Ascending aorta (tissue), 2 donors: ENCODE measurements at regions not wholly inside any gene's neighbourhood (a gene's known extent, or its start where the extent isn't known, plus 50 kb on each side); places are given as distances from the start of the nearest gene placed in this dataset.

ENCODE experiments used
- DNase-seq, 2 donors: peaks; one replicate each; pipeline ENCODE4 v3.0.0-alpha.2; 2019; ENCODE audit warnings: low spot score in 2 of 2
- H3K27ac ChIP-seq, 2 donors: fragments of 200-600 bp; sonication (generic); one replicate each; pipeline ENCODE4 v1.5.1; 2016 to 2017; ENCODE audit warnings: mild to moderate bottlenecking in 1 of 2
- H3K27me3 ChIP-seq: fragments of 200-600 bp; sonication (generic); one replicate; pipeline ENCODE4 v1.5.1; 2017
- H3K36me3 ChIP-seq, 2 donors: fragments of 200-600 bp; sonication (generic); one replicate each; pipeline ENCODE4 v1.5.1; 2016
- H3K4me1 ChIP-seq, 2 donors: fragments of 200-600 bp; sonication (generic); one replicate each; pipeline ENCODE4 v1.5.1; 2016 to 2017; ENCODE audit warnings: mild to moderate bottlenecking in 1 of 2
- H3K4me3 ChIP-seq, 2 donors: fragments of 200-600 bp; sonication (generic); one replicate each; pipeline ENCODE4 v1.5.1; 2016 to 2017; ENCODE audit warnings: mild to moderate bottlenecking in 1 of 2
- H3K9me3 ChIP-seq, 2 donors: fragments of 200-600 bp; sonication (generic); one replicate each; pipeline ENCODE4 v1.5.1; 2016
- CTCF ChIP-seq, 3 experiments: fragments of 200-600 bp in 2 of 3; fragments of 450-650 bp in 1 of 3; sonication (generic) in 2 of 3; IDR thresholded peaks; one replicate each; pipeline ENCODE4 v1.5.1; 2016 to 2019; ENCODE audit warnings: antibody characterized with exemption in 3 of 3, mild to moderate bottlenecking in 1 of 3, moderate library complexity in 1 of 3
- intact Hi-C: fragments of 100-400 bp; cut with DNase I; formaldehyde crosslinking; loops from one replicate; pipeline ENCODE4 v1.15.1; 2023

GRCh38 chr12:4984344-4984743 lies 59.3 kb upstream of the KCNA5 start:
- no peak for DNase-seq
- no peaks in the 10 kb centered on the region for H3K4me1 ChIP-seq
- TF ChIP-seq CTCF (IDR thresholded peaks at IDR 0.05) = no peak
- H3K27me3 ChIP-seq = no peaks in the 10 kb centered on the region
- intact Hi-C loops = no loop called here
- no peak overlapping the region for H3K4me3 ChIP-seq
- no peaks in the 10 kb centered on the region for H3K36me3 ChIP-seq
- H3K27ac ChIP-seq = no peak overlapping the region
- no peaks in the 10 kb centered on the region for H3K9me3 ChIP-seq

GRCh38 chr12:4984971-4985370 lies 58.7 kb upstream of the KCNA5 start:
- DNase-seq = peak in 1 of 2 donors; percentile 21
- intact Hi-C loops = no loop called here

DNA sequence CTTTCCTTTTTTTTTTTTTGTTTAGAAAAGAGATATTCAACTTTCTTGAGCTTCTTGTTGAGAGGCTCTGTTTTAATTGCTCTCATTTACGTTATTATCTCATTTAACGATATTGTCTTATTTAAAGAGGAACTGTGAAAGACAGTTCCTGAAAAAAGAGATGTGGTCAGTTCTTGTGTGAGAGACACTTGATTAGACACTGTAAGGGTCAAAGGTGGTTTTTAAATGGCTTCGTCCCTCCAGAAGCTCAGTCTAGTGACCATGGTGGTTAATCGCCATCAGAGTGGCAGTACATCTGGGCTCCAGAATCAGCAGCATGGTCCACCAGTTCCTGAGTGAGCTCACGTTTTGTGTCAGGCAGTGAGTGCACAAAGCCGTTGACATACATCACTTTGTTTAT lies 57.9 kb upstream of the KCNA5 start:
- TF ChIP-seq CTCF (IDR thresholded peaks at IDR 0.05) = no peak
- no peaks in the 10 kb centered on the region for H3K27me3 ChIP-seq
- intact Hi-C loops = no loop called here

More at GRCh38 chr12:4984971-4985370, 58.7 kb upstream of the KCNA5 start:
- no peaks in the 10 kb centered on the region for H3K4me1 ChIP-seq
- H3K4me3 ChIP-seq = no peak overlapping the region
- no peak overlapping the region for H3K27ac ChIP-seq
- H3K27me3 ChIP-seq = no peaks in the 10 kb centered on the region
- TF ChIP-seq CTCF (IDR thresholded peaks at IDR 0.05) = no peak
- no peaks in the 10 kb centered on the region for H3K36me3 ChIP-seq
- no peaks in the 10 kb centered on the region for H3K9me3 ChIP-seq

DNA sequence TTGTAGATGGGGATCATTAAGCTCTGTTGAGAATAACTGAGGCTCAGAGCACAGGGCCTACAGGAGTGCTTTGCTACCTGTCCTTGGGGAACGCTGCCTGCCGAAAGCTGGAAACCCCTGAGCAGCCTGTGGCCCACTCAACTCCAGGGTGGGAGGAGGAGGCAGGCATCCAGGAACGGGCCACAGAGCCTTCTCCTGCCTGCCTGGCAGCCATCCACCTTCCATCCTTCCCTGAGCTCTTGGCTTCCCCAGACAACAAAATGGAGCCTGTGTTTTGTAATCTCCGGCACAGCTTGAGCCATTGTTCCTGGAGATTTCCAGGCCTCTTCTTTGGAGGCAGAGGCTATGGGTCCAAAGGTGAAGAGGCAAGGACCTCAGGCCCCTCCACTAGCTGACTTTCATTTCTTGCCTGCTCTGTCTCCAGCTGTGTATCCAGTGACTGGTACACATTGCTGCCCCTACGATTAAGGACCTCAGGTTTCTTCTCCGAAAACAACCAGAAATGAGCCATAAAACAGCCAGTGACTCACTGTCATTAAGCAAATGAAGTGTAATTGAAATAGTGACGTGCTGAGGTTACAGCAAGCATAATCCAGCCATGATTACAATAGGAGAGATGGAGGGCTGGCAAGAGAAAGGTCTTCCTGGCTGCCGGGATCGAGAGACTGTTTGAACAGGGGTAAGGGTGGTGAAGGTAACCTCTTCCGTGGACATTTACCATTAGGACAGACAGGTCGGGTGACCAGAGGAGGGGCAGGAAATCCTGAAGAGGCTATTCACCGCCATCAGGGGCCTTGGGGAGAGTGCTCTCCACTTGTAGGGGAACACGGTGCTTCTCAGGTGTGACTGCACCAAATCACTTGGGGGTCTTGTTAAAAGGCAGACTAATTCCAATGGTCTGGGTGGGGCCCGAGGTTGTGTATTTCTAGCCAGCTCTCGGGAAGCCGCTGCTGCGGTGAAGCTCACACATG lies 56.3 kb upstream of the KCNA5 start:
- Histone ChIP-seq H3K4me3 (no peak overlapping the region), H3K4me1 (no peaks in the 10 kb centered on the region), H3K27ac (no peak overlapping the region), H3K9me3 (no peaks in the 10 kb centered on the region), H3K27me3 (no peaks in the 10 kb centered on the region), H3K36me3 (no peaks in the 10 kb centered on the region)
- intact Hi-C loops = no loop called here
- DNase-seq = peak in 1 of 2 donors; percentile 34
- TF ChIP-seq CTCF (IDR thresholded peaks at IDR 0.05) = no peak

More for the DNA sequence above, 57.9 kb upstream of the KCNA5 start:
- no peaks in the 10 kb centered on the region for H3K9me3 ChIP-seq
- no peak overlapping the region for H3K4me3 ChIP-seq
- H3K36me3 ChIP-seq = no peaks in the 10 kb centered on the region
- no peak for DNase-seq
- no peak overlapping the region for H3K27ac ChIP-seq
- no peaks in the 10 kb centered on the region for H3K4me1 ChIP-seq

GRCh38 chr12:4991373-4991772 lies 52.3 kb upstream of the KCNA5 start:
- H3K27me3 ChIP-seq = no peaks in the 10 kb centered on the region
- no peak for TF ChIP-seq CTCF (IDR thresholded peaks at IDR 0.05)
- no peaks in the 10 kb centered on the region for H3K4me1 ChIP-seq
- no peaks in the 10 kb centered on the region for H3K36me3 ChIP-seq
- H3K9me3 ChIP-seq = no peaks in the 10 kb centered on the region
- intact Hi-C loops = loop anchor here (10.0 kb wide), 1 partner anchor 457 kb away; the partner anchor contains the start of gene RAD51AP1
- peak in 1 of 2 donors; percentile 31 for DNase-seq
- no peak overlapping the region for H3K4me3 ChIP-seq
- no peak overlapping the region for H3K27ac ChIP-seq
